CD8-positive, alpha-beta memory T cell (primary cell): ENCODE measurements at regions not wholly inside any gene's neighbourhood (a gene's known extent, or its start where the extent isn't known, plus 50 kb on each side); places are given as distances from the start of the nearest gene placed in this dataset.
"Not testable (repeated sequence)": the region's sequence is repeated elsewhere in the genome, so short reads cannot be mapped to it uniquely, and the experiment has no call there.

Experiments
- CTCF ChIA-PET: fragments of 350-600 bp; sonication (Branson Sonifier 250); formaldehyde crosslinking; loops from one replicate; lab custom pipeline; 2021; ENCODE audit warnings: antibody characterized with exemption; lab: Charles Lee
- POLR2A ChIA-PET: fragments of 350-600 bp; sonication (Branson Sonifier 250); formaldehyde crosslinking; loops from one replicate; lab custom pipeline; 2021; ENCODE audit warnings: antibody characterized with exemption; lab: Charles Lee
- DNase-seq, 5 donors: peaks; one replicate each; pipeline versions ENCODE4 v3.0.0 to v3.0.0-alpha.2; 2020 to 2022; ENCODE audit warnings: mixed read lengths in 1 of 5
- H3K27ac ChIP-seq: one replicate; pipeline ENCODE4 v1.7.0; 2013; ENCODE audit warnings: low read depth, mild to moderate bottlenecking, low read length, moderate library complexity
- H3K27me3 ChIP-seq: 2 replicates; pipeline ENCODE4 v1.7.0; 2013; ENCODE audit warnings: low read length, mild to moderate bottlenecking; ENCODE audit not compliant: insufficient read depth, poor library complexity, severe bottlenecking
- H3K36me3 ChIP-seq: 2 replicates; pipeline ENCODE4 v1.7.0; 2013; ENCODE audit warnings: mild to moderate bottlenecking, low read length, moderate library complexity; ENCODE audit not compliant: insufficient read depth
- H3K4me1 ChIP-seq: 2 replicates; pipeline ENCODE4 v1.7.0; 2013; ENCODE audit warnings: mild to moderate bottlenecking, low read length, moderate library complexity; ENCODE audit not compliant: insufficient read depth
- H3K4me3 ChIP-seq: 2 replicates; pipeline ENCODE4 v1.7.0; 2013; ENCODE audit warnings: mild to moderate bottlenecking, low read length
- H3K9me3 ChIP-seq: 2 replicates; pipeline ENCODE4 v1.7.0; 2013; ENCODE audit warnings: mild to moderate bottlenecking, low read length
- H3K27ac Mint-ChIP-seq, 8 donors: one replicate each; pipeline ENCODE4 v1.8.0; 2020 to 2021; ENCODE audit warnings: mixed read lengths in 8 of 8, mild to moderate bottlenecking in 6 of 8, inconsistent platforms in 3 of 8, moderate library complexity in 3 of 8
- H3K27me3 Mint-ChIP-seq, 2 donors: one replicate each; pipeline ENCODE4 v1.8.0; 2020 to 2021; ENCODE audit warnings: mixed read lengths in 2 of 2, mild to moderate bottlenecking in 1 of 2, moderate library complexity in 1 of 2
- H3K36me3 Mint-ChIP-seq, 3 donors: one replicate each; pipeline ENCODE4 v1.8.0; 2020 to 2021; ENCODE audit warnings: mixed read lengths in 3 of 3, inconsistent platforms in 1 of 3, mild to moderate bottlenecking in 1 of 3
- H3K4me1 Mint-ChIP-seq, 3 donors: one replicate each; pipeline ENCODE4 v1.8.0; 2020 to 2021; ENCODE audit warnings: mixed read lengths in 3 of 3, inconsistent platforms in 1 of 3, mild to moderate bottlenecking in 1 of 3
- H3K4me3 Mint-ChIP-seq, 7 donors: one replicate each; pipeline ENCODE4 v1.8.0; 2020 to 2021; ENCODE audit warnings: mixed read lengths in 7 of 7, mild to moderate bottlenecking in 6 of 7, moderate library complexity in 4 of 7, inconsistent platforms in 2 of 7
- H3K9me3 Mint-ChIP-seq, 5 donors: one replicate each; pipeline ENCODE4 v1.8.0; 2020 to 2022; ENCODE audit warnings: mixed read lengths in 5 of 5, mild to moderate bottlenecking in 3 of 5, moderate library complexity in 2 of 5, inconsistent platforms in 1 of 5

DNA sequence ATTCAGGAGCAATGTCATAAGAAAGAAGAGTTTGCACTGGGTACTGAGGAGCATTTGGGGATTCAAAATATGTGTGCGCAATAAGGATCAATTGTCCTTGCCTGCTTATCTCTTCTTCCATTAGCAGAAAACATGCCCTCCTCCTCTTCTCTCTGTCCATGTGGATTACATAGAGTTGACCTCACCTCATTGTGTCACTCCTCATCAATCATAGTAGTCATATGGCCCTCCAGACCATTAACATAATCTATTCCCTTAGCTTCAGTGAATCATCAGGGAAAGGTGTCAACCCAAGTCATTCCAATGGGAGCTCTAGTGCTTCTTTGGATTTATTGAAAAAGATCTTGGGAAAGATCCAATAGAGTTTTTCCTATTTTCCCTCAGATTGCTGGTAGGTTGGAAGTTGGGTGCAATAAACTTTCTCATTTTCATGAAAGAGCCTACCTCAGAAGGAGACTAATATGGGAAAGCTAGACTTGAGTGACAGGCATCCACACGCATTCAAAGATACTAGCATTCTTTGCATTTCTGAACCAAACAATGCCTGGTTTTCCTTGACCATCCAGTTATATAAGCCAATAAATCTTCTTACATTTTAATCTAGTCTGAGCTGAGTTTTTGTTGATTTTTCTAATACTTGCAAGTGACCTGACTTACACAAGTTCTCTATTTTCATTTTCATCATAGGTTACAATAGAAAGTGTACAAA is 71.5 kb upstream of the FAM13C start:
- Mint-ChIP-seq H3K4me3 (no peak overlapping the region), H3K4me1 (no peaks in the 10 kb centered on the region), H3K36me3 (no peaks in the 10 kb centered on the region), H3K27me3 (no peaks in the 10 kb centered on the region), H3K9me3 (peaks cover under 1 to 23% (median 5%) of the 10 kb centered on the region in 5 donors), H3K27ac (no peak overlapping the region)
- DNase-seq, result no peak
- ChIA-PET CTCF (no interaction called here), POLR2A (no interaction called here)
- Histone ChIP-seq H3K27ac (no peak overlapping the region), H3K9me3 (no peaks in the 10 kb centered on the region), H3K4me1 (no peaks in the 10 kb centered on the region), H3K27me3 (no peaks in the 10 kb centered on the region), H3K4me3 (no peak overlapping the region), H3K36me3 (no peaks in the 10 kb centered on the region)

DNA sequence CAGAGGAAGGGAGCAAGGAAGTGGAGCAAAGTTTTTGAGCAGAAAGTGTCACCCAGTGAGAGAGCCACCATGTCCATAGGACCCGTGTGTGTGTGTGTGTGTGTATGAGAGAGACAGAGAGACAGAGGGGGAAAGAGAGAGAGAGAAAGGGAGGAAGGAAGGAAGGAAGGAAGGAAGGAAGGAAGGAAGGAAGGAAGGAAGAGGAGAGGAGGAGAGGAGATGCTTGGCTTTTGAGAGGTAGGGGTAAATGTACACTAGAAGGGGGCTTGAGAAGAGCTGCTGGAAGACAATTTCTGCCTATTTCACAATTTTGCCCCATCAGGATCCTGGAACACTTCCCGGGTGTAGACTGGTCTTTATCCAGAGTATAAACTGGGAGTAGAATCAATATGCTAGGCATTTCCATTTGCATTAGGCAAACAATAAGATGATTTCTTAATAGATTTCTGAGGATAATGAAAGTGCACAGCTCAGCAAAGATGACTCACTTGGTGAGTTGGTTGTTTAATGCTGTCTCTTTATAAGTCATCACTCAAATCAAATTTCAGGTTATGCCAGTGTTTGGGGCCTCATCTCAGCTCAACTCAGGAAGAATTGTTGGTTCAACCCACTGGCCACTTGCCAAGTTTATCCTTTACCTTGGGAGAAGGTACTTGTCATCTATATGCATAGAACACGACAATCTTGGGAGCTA is 70.0 kb upstream of the FAM13C start:
- DNase-seq, result no peak
- no peaks in the 10 kb centered on the region for H3K4me1 Mint-ChIP-seq
- H3K4me3 Mint-ChIP-seq, result no peak overlapping the region
- no peak overlapping the region for H3K27ac ChIP-seq
- CTCF ChIA-PET, result no interaction called here
- H3K27me3 ChIP-seq, result no peaks in the 10 kb centered on the region
- H3K36me3 ChIP-seq, result no peaks in the 10 kb centered on the region
- H3K27me3 Mint-ChIP-seq, result no peaks in the 10 kb centered on the region
- POLR2A ChIA-PET, result no interaction called here
- H3K9me3 Mint-ChIP-seq, result peaks cover 3 to 20% (median 4%) of the 10 kb centered on the region in 5 donors
- no peaks in the 10 kb centered on the region for H3K36me3 Mint-ChIP-seq
- H3K27ac Mint-ChIP-seq, result no peak overlapping the region
- H3K4me3 ChIP-seq, result no peak overlapping the region
- no peaks in the 10 kb centered on the region for H3K9me3 ChIP-seq
- H3K4me1 ChIP-seq, result no peaks in the 10 kb centered on the region

DNA sequence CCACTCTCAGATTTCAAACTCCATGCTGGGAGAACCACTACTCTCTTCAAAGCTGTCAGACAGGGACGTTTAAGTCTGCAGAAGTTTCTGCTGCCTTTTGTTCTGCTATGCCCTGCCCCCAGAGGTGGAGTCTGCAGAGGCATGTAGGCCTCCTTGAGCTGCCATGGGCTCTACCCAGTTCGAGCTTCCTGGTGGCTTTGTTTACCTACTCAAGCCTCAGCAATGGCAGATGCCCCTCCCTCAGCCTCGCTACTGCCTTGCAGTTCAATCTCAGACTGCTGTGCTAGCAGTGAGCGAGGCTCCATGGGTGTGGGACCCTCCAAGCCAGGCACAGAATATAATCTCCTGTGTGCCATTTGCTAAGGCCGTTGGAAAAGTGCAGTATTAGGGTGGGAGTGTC is 51.4 kb upstream of the FAM13C start:
- H3K36me3 ChIP-seq, H3K36me3 Mint-ChIP-seq, CTCF ChIA-PET, H3K4me3 ChIP-seq, H3K4me3 Mint-ChIP-seq, H3K4me1 ChIP-seq, H3K27me3 Mint-ChIP-seq, POLR2A ChIA-PET, H3K4me1 Mint-ChIP-seq, H3K27me3 ChIP-seq, H3K27ac ChIP-seq, H3K9me3 ChIP-seq, H3K27ac Mint-ChIP-seq, DNase-seq: not testable (repeated sequence)
- peaks cover 8 to 28% (median 12%) of the 10 kb centered on the region in 5 donors for H3K9me3 Mint-ChIP-seq
